OCI-LY1 (cell line): ENCODE measurements at regions not wholly inside any gene's neighbourhood (a gene's known extent, or its start where the extent isn't known, plus 50 kb on each side); places are given as distances from the start of the nearest gene placed in this dataset.

Experiments used
- H2AFZ ChIP-seq: fragments of 200-600 bp; sonication (generic), shearing (Covaris generic); 2 replicates; pipeline ENCODE4 v1.6.0; 2014; ENCODE audit warnings: antibody characterized with exemption, mild to moderate bottlenecking, low read length
- H3F3A ChIP-seq: fragments of 200-600 bp; sonication (generic), shearing (Covaris generic); 2 replicates; pipeline ENCODE4 v1.6.0; 2014; ENCODE audit warnings: mild to moderate bottlenecking, antibody characterized with exemption, low read length, moderate library complexity; ENCODE audit not compliant: insufficient read depth
- H3K27ac ChIP-seq: fragments of 200-600 bp; sonication (generic); 2 replicates; pipeline ENCODE4 v1.5.1; 2014; ENCODE audit warnings: low read length, mixed run types, mild to moderate bottlenecking, low read depth; ENCODE audit not compliant: poor library complexity, severe bottlenecking
- H3K27me3 ChIP-seq: fragments of 200-600 bp; sonication (generic); 2 replicates; pipeline ENCODE4 v1.6.0; 2014; ENCODE audit warnings: antibody characterized with exemption, mild to moderate bottlenecking, low read length, moderate library complexity; ENCODE audit not compliant: insufficient read depth
- H3K36me3 ChIP-seq: fragments of 200-600 bp; sonication (generic); 2 replicates; pipeline ENCODE4 v1.6.1; 2014; ENCODE audit warnings: mild to moderate bottlenecking, antibody characterized with exemption, low read length, moderate library complexity, mixed read lengths; ENCODE audit not compliant: insufficient read depth
- H3K4me1 ChIP-seq: fragments of 200-600 bp; sonication (generic); 2 replicates; pipeline ENCODE4 v1.5.1; 2014; ENCODE audit warnings: mild to moderate bottlenecking, low read length, moderate library complexity; ENCODE audit not compliant: insufficient read depth, severe bottlenecking
- H3K4me2 ChIP-seq: fragments of 200-600 bp; sonication (generic), shearing (Covaris generic); 2 replicates; pipeline ENCODE4 v1.6.1; 2014; ENCODE audit warnings: low read length
- H3K4me3 ChIP-seq: fragments of 200-600 bp; sonication (generic); 2 replicates; pipeline ENCODE4 v1.5.1; 2014; ENCODE audit warnings: low read length, low read depth, mild to moderate bottlenecking, mixed read lengths; ENCODE audit not compliant: poor library complexity, severe bottlenecking
- H3K79me2 ChIP-seq: fragments of 200-600 bp; shearing (Covaris generic); 2 replicates; pipeline ENCODE4 v1.6.1; 2016; ENCODE audit warnings: mixed run types, low read length, mixed read lengths; ENCODE audit not compliant: insufficient read depth
- H3K9ac ChIP-seq: fragments of 200-600 bp; sonication (generic), shearing (Covaris generic); 2 replicates; pipeline ENCODE4 v1.6.1; 2014; ENCODE audit warnings: mild to moderate bottlenecking, low read length, mixed read lengths
- H3K9me2 ChIP-seq: fragments of 200-600 bp; sonication (generic), shearing (Covaris generic); 2 replicates; pipeline ENCODE4 v1.6.1; 2014; ENCODE audit warnings: low read depth, mild to moderate bottlenecking, low read length, mixed read lengths
- H3K9me3 ChIP-seq: fragments of 200-600 bp; shearing (Covaris generic); 2 replicates; pipeline ENCODE4 v1.6.1; 2014; ENCODE audit warnings: low read length, mixed read lengths
- H4K20me1 ChIP-seq: fragments of 200-600 bp; sonication (generic), shearing (Covaris generic); 2 replicates; pipeline ENCODE4 v1.6.0; 2016; ENCODE audit warnings: mild to moderate bottlenecking, low read length; ENCODE audit not compliant: insufficient read depth
- EZH2 ChIP-seq: fragments of 200-600 bp; sonication (generic), shearing (Covaris generic); IDR thresholded peaks from 2 replicates; pipeline ENCODE4 v1.8.0; 2017; ENCODE audit warnings: borderline replicate concordance, mixed run types, mild to moderate bottlenecking, antibody characterized with exemption, low read length, moderate library complexity, mixed read lengths
- TF ChIP-seq, protein P1 (sequence below): fragments of 200-600 bp; sonication (generic), shearing (Covaris generic); IDR thresholded peaks from 2 replicates; pipeline ENCODE4 v1.5.1; 2017; ENCODE audit warnings: mild to moderate bottlenecking, antibody characterized with exemption, low read length, moderate library complexity, mixed read lengths

DNA sequence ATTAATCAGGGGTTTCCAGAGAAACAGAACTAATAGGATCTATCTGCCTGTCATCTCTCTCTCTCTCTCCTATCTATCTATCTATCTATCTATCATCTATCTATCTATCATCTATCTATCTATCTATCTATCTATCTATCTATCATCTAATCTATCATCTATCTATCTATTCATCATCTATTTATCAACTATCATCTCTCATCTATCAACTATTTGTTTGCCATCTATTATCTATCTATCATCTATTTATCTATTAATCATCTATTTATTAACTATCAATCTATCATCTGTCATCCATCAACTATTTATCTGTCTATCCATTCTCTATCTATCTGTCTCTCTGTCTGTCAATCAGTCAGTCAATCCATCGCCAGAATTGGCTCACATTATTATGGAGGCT lies 70.0 kb upstream of the MRPS6 start:
- TF ChIP-seq, protein P1, sequence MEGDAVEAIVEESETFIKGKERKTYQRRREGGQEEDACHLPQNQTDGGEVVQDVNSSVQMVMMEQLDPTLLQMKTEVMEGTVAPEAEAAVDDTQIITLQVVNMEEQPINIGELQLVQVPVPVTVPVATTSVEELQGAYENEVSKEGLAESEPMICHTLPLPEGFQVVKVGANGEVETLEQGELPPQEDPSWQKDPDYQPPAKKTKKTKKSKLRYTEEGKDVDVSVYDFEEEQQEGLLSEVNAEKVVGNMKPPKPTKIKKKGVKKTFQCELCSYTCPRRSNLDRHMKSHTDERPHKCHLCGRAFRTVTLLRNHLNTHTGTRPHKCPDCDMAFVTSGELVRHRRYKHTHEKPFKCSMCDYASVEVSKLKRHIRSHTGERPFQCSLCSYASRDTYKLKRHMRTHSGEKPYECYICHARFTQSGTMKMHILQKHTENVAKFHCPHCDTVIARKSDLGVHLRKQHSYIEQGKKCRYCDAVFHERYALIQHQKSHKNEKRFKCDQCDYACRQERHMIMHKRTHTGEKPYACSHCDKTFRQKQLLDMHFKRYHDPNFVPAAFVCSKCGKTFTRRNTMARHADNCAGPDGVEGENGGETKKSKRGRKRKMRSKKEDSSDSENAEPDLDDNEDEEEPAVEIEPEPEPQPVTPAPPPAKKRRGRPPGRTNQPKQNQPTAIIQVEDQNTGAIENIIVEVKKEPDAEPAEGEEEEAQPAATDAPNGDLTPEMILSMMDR, result no peak
- TF ChIP-seq EZH2, result no peak
- Histone ChIP-seq H3K36me3 (no peaks in the 10 kb centered on the region; the same call in 1 of the 2 replicates), H4K20me1 (no peaks in the 10 kb centered on the region), H3K27ac (no peak overlapping the region), H3K4me3 (no peak overlapping the region), H3K9me2 (no peaks in the 10 kb centered on the region), H3F3A (no peaks in the 10 kb centered on the region), H3K9ac (no peak overlapping the region), H2AFZ (no peak overlapping the region), H3K27me3 (no peaks in the 10 kb centered on the region), H3K4me1 (no peaks in the 10 kb centered on the region), H3K79me2 (no peaks in the 10 kb centered on the region), H3K4me2 (no peak overlapping the region), H3K9me3 (0 out of 2 replicates have a peak, but pooled peaks cover 3% of the 10 kb centered on the region)

DNA sequence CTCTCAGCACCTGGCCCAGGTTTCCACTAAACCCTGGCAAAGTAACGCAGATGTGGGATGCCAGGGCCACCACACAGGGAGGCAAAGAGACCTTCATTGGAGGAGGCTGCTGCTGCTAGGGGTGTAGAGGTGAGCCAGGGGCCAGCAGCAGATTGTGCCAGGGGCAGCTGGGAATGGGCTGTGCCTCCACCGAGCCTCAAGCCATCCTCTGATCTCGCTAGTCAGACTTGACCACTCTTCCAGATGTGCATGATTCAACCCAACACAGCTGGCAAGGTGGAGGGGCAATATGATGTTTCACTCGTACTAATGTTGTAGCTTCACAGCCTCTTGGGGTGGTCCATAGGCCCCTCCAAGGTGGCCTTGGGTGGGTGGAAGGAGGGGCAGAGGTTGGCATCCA lies 73.0 kb upstream of the MRPS6 start:
- Histone ChIP-seq H3F3A (no peaks in the 10 kb centered on the region), H3K9me3 (0 out of 2 replicates have a peak, but pooled peaks cover 5% of the 10 kb centered on the region), H3K9me2 (no peaks in the 10 kb centered on the region), H4K20me1 (no peaks in the 10 kb centered on the region), H3K9ac (no peak overlapping the region), H3K36me3 (no peaks in the 10 kb centered on the region; the same call in 1 of the 2 replicates), H2AFZ (no peak overlapping the region), H3K4me2 (no peak overlapping the region), H3K79me2 (no peaks in the 10 kb centered on the region), H3K4me3 (no peak overlapping the region), H3K27me3 (no peaks in the 10 kb centered on the region), H3K4me1 (no peaks in the 10 kb centered on the region), H3K27ac (no peak overlapping the region)
- TF ChIP-seq EZH2, result no peak
- TF ChIP-seq, protein P1, result no peak

- Histone ChIP-seq H3K27me3 (no peaks in the 10 kb centered on the region), H3K9me2 (no peaks in the 10 kb centered on the region), H3K4me1 (peaks cover 5% of the 10 kb centered on the region), H3K4me2 (no peak overlapping the region), H3F3A (no peaks in the 10 kb centered on the region), H4K20me1 (no peaks in the 10 kb centered on the region), H3K27ac (no peak overlapping the region), H3K4me3 (no peak overlapping the region), H3K9ac (no peak overlapping the region), H3K36me3 (no peaks in the 10 kb centered on the region; the same call in 1 of the 2 replicates), H3K79me2 (no peaks in the 10 kb centered on the region), H3K9me3 (0 out of 2 replicates have a peak, but pooled peaks cover 4% of the 10 kb centered on the region), H2AFZ (no peak overlapping the region)
- TF ChIP-seq, protein P1, result no peak
- no peak for TF ChIP-seq EZH2
Measured at GRCh38 chr21:33998809-33999208, 74.6 kb upstream of the MRPS6 start.
